K562 (cell line): ENCODE measurements at regions not wholly inside any gene's neighbourhood (a gene's known extent, or its start where the extent isn't known, plus 50 kb on each side); places are given as distances from the start of the nearest gene placed in this dataset.

Experiments used
- ATAC-seq: fragments of 200-7000 bp; cut with Tn5 transposase; 3 replicates; pipeline ENCODE4 v1.9.1; 2020; ENCODE audit warnings: moderate library complexity
- BruUV-seq: library from RNA; stranded (reverse); fragments of 400-500 nt; replicated peaks from 2 replicates; lab custom pipeline; 2021; lab: Mats Ljungman, UMichigan
- CTCF ChIA-PET: fragments of 300-600 bp; formaldehyde crosslinking; extraction: SDS; loops from one replicate; lab custom pipeline; 2021; ENCODE audit warnings: low intra/inter-chr PET ratio; lab: Yijun Ruan, JAX
- POLR2A ChIA-PET: fragments of 300-600, 350-650 bp; sonication (Branson Sonifier 250); formaldehyde crosslinking; extraction: SDS; loops from one replicate; lab custom pipeline; 2021; ENCODE audit warnings: antibody characterized with exemption, inconsistent platforms; lab: Yijun Ruan, JAX
- DNase-seq, 4 experiments: peaks; one replicate each; pipeline versions ENCODE4 v3.0.0 to v3.0.0-alpha.2; 2011 to 2018; ENCODE audit warnings: low spot score in 3 of 4, mixed read lengths in 3 of 4; ENCODE audit errors: extremely low read depth in 1 of 4
- FAIRE-seq: peaks from 2 replicates; lab custom pipeline; 2011; peaks lifted over from hg19 to GRCh38; lab: Jason Lieb, UNC
- H2AFZ ChIP-seq: 2 replicates; pipeline ENCODE4 v1.6.0; 2011; ENCODE audit warnings: low read depth, low read length, control low read depth, inconsistent platforms
- H3K27ac ChIP-seq: fragments of 200-600 bp; 3 replicates; pipeline ENCODE4 v1.8.0; 2011; ENCODE audit warnings: low read depth, mild to moderate bottlenecking, control low read depth, inconsistent platforms, low read length, moderate library complexity, mixed read lengths; ENCODE audit errors: extremely low read depth
- H3K27me3 ChIP-seq, 2 experiments: fragments of 300-600 bp in 1 of 2; 2 replicates in 1 of 2; 3 replicates in 1 of 2; pipeline versions ENCODE4 v1.6.0 to v1.8.0; 2011; ENCODE audit warnings: inconsistent platforms in 2 of 2, low read length in 2 of 2, mild to moderate bottlenecking in 1 of 2, mixed read lengths in 1 of 2, moderate library complexity in 1 of 2; ENCODE audit not compliant: control insufficient read depth in 2 of 2, insufficient read depth in 2 of 2
- H3K36me3 ChIP-seq: fragments of 300-600 bp; 3 replicates; pipeline ENCODE4 v1.8.0; 2011; ENCODE audit warnings: mild to moderate bottlenecking, low read length, inconsistent platforms; ENCODE audit not compliant: control insufficient read depth, insufficient read depth
- H3K4me1 ChIP-seq, 2 experiments: fragments of 200-600 bp in 1 of 2; replicated peaks in 1 of 2; 2 replicates in 1 of 2; 3 replicates in 1 of 2; pipeline versions ENCODE4 v1.5.1 to v1.8.0; 2011; ENCODE audit warnings: inconsistent platforms in 2 of 2, low read length in 2 of 2, mild to moderate bottlenecking in 1 of 2, mixed read lengths in 1 of 2, moderate library complexity in 1 of 2; ENCODE audit not compliant: control insufficient read depth in 2 of 2, insufficient read depth in 2 of 2
- H3K4me2 ChIP-seq: 2 replicates; pipeline ENCODE4 v1.6.1; 2011; ENCODE audit warnings: low read length, control low read depth, inconsistent platforms, mixed read lengths; ENCODE audit not compliant: insufficient read depth
- H3K4me3 ChIP-seq: fragments of 200-600 bp; sonication (generic), shearing (Covaris generic); 2 replicates; pipeline ENCODE4 v1.5.1; 2016; ENCODE audit warnings: control low read depth, inconsistent platforms
- H3K79me2 ChIP-seq: fragments of 200-600 bp; 3 replicates; pipeline ENCODE4 v1.8.0; 2011; ENCODE audit warnings: low read length, inconsistent platforms; ENCODE audit not compliant: control insufficient read depth, insufficient read depth
- H3K9ac ChIP-seq, 2 experiments: 2 replicates each; pipeline versions ENCODE4 v1.6.0 to v1.6.1; 2011; ENCODE audit warnings: low read depth in 2 of 2, low read length in 2 of 2, control low read depth in 1 of 2, inconsistent platforms in 1 of 2, mild to moderate bottlenecking in 1 of 2, mixed read lengths in 1 of 2; ENCODE audit not compliant: insufficient read depth in 1 of 2
- H3K9me1 ChIP-seq: one replicate; pipeline ENCODE4 v1.6.0; 2011; ENCODE audit warnings: inconsistent platforms, mild to moderate bottlenecking, low read length, moderate library complexity; ENCODE audit not compliant: control insufficient read depth, insufficient read depth
- H3K9me3 ChIP-seq: replicated peaks from 2 replicates; pipeline ENCODE4 v1.5.1; 2011; ENCODE audit warnings: low read depth, low read length, inconsistent platforms; ENCODE audit not compliant: control insufficient read depth, insufficient read depth
- H4K20me1 ChIP-seq: replicated peaks from 2 replicates; pipeline ENCODE4 v1.6.1; 2011; ENCODE audit warnings: low read length, inconsistent platforms, mixed read lengths; ENCODE audit not compliant: control insufficient read depth, insufficient read depth
- CCNT2 ChIP-seq: IDR thresholded peaks from 2 replicates; pipeline ENCODE4 v1.6.1; 2011; ENCODE audit warnings: borderline replicate concordance, low read depth, mild to moderate bottlenecking, moderate library complexity, mixed read lengths, low read length; ENCODE audit not compliant: insufficient read length; ENCODE audit errors: extremely low read depth
- E2F3 ChIP-seq: fragments of 250-450 bp; sonication (Bioruptor Pico); IDR thresholded peaks from 2 replicates; pipeline ENCODE4 v1.4.0; 2020; ENCODE audit warnings: mild to moderate bottlenecking
- FUS ChIP-seq: fragments of 200-400 bp; formaldehyde crosslinking; optimal IDR thresholded peaks from 2 replicates; pipeline ENCODE3; 2017; ENCODE audit warnings: low read depth, low read length
- GABPA ChIP-seq: fragments of 200-800 bp; sonication (Bioruptor generic); conservative IDR thresholded peaks from 2 replicates; pipeline ENCODE4 v1.6.1; 2016; ENCODE audit warnings: low read depth, missing genetic modification characterization, missing compliant biosample characterization
- KHSRP ChIP-seq: fragments of 450-650 bp; IDR thresholded peaks from 2 replicates; pipeline ENCODE4 v1.6.1; 2017
- MCM3 ChIP-seq: fragments of 450-650 bp; IDR thresholded peaks from 2 replicates; pipeline ENCODE4 v1.6.1; 2016
- MYNN ChIP-seq, 2 experiments: sonication (generic); formaldehyde crosslinking in 1 of 2; IDR thresholded peaks; 2 replicates each; pipeline versions ENCODE4 v1.5.0 to v1.6.1; 2016 to 2020; ENCODE audit warnings: antibody characterized with exemption in 1 of 2, missing genetic modification reagents in 1 of 2
- PHB ChIP-seq: fragments of 250-450 bp; sonication (Bioruptor Pico); IDR thresholded peaks from 2 replicates; pipeline ENCODE4 v1.5.0; 2021
- RFX7 ChIP-seq: fragments of 250-450 bp; sonication (Bioruptor Pico); IDR thresholded peaks from 2 replicates; pipeline ENCODE4 v1.5.1; 2021; ENCODE audit warnings: mild to moderate bottlenecking
- RUNX1 ChIP-seq: sonication (generic); IDR thresholded peaks from 2 replicates; pipeline ENCODE4 v1.6.1; 2016; ENCODE audit warnings: antibody characterized with exemption, low read depth
- SP1 ChIP-seq: sonication (generic); formaldehyde crosslinking; IDR thresholded peaks from 2 replicates; pipeline ENCODE4 v1.8.1; 2022; ENCODE audit warnings: mild to moderate bottlenecking, missing genetic modification reagents
- SRSF7 ChIP-seq: fragments of 200-400 bp; formaldehyde crosslinking; optimal IDR thresholded peaks from 2 replicates; pipeline ENCODE3; 2017; ENCODE audit warnings: mild to moderate bottlenecking, low read depth, low read length
- TRIM24 ChIP-seq, 2 experiments: fragments of 450-650 bp; IDR thresholded peaks; 2 replicates each; pipeline ENCODE4 v1.6.1; 2016
- WGBS: fragments of 100-300 bp; shearing (Covaris generic); methylation state at CpG from one replicate; pipeline ENCODE4 v1.1.6; 2016; ENCODE audit warnings: low coverage, mixed read lengths; ENCODE audit not compliant: insufficient coverage; ENCODE audit errors: missing lambda C conversion rate; 5-methylcytosine and 5-hydroxymethylcytosine counted together
- in situ Hi-C: fragments of 300-500 bp; cut with MboI; formaldehyde crosslinking; loops from 4 replicates; pipeline ENCODE4 v1.15.0; 2018; ENCODE audit warnings: inconsistent platforms, mixed read lengths
- intact Hi-C: fragments of 100-400 bp; cut with micrococcal nuclease; formaldehyde crosslinking; loops from 2 replicates; pipeline ENCODE4 v1.14.2; 2022

- FAIRE-seq: no peak
- CTCF ChIA-PET: no interaction called here
- in situ Hi-C loops (no loop called here), intact Hi-C loops (no loop called here)
- ATAC-seq: no peak
- no peak for DNase-seq
- Histone ChIP-seq H3K9ac (no peak overlapping the region), H3K4me2 (no peak overlapping the region), H3K27me3 (no peaks in the 10 kb centered on the region), H3K4me3 (no peak overlapping the region), H2AFZ (no peak overlapping the region), H3K9me1 (no peaks in the 10 kb centered on the region), H3K4me1 (no peaks in the 10 kb centered on the region), H3K27ac (no peak overlapping the region), H3K79me2 (no peaks in the 10 kb centered on the region), H3K36me3 (no peaks in the 10 kb centered on the region), H4K20me1 (no peaks in the 10 kb centered on the region), H3K9me3 (no peaks in the 10 kb centered on the region)
- no TSS peak for BruUV-seq
- 1% methylated on average over 6 of the region's 6 CpGs for WGBS
- POLR2A ChIA-PET: no interaction called here
- TF ChIP-seq FUS: no peak
- TF ChIP-seq SRSF7: no peak
- no peak for TF ChIP-seq CCNT2
- no peak for TF ChIP-seq RUNX1
- no peak for TF ChIP-seq MYNN (IDR thresholded peaks at IDR 0.05)
- TF ChIP-seq MYNN (CRISPR knock-in tag; IDR thresholded peaks at IDR 0.05): no peak
- TF ChIP-seq MCM3: no peak
- TF ChIP-seq TRIM24 (IDR thresholded peaks at IDR 0.05): no peak
- TF ChIP-seq GABPA (tag): no peak
- TF ChIP-seq PHB: no peak
- TF ChIP-seq SP1 (CRISPR knock-in tag): no peak
- TF ChIP-seq RFX7 (CRISPR knock-in tag): no peak
- no peak for TF ChIP-seq KHSRP
- TF ChIP-seq E2F3 (CRISPR knock-in tag): no peak
- TF ChIP-seq, all 486 proteins: peak for 0
Measured at GRCh38 chrX:9127986-9128385, 94.1 kb upstream of the FAM9B start.
